IPS DF 6.9 (cell line): ENCODE measurements at regions not wholly inside any gene's neighbourhood (a gene's known extent, or its start where the extent isn't known, plus 50 kb on each side); places are given as distances from the start of the nearest gene placed in this dataset.

Source experiments
- DNase-seq: peaks from one replicate; pipeline ENCODE4 v3.0.0-alpha.2; 2013; ENCODE audit warnings: low read depth, low spot score
- H3K27ac ChIP-seq: one replicate; pipeline ENCODE4 v1.5.1; 2013; ENCODE audit warnings: low read length, control low read depth
- H3K27me3 ChIP-seq: 2 replicates; pipeline ENCODE4 v1.6.1; 2013; ENCODE audit warnings: mild to moderate bottlenecking, low read length; ENCODE audit not compliant: control insufficient read depth, insufficient read depth
- H3K36me3 ChIP-seq: 2 replicates; pipeline ENCODE4 v1.6.1; 2013; ENCODE audit warnings: low read length; ENCODE audit not compliant: control insufficient read depth, insufficient read depth
- H3K4me1 ChIP-seq: 2 replicates; pipeline ENCODE4 v1.6.1; 2013; ENCODE audit warnings: low read length; ENCODE audit not compliant: control insufficient read depth, insufficient read depth
- H3K4me3 ChIP-seq: 2 replicates; pipeline ENCODE4 v1.5.1; 2013; ENCODE audit warnings: mild to moderate bottlenecking, low read length
- H3K9me3 ChIP-seq: 2 replicates; pipeline ENCODE4 v1.6.1; 2013; ENCODE audit warnings: low read length, inconsistent platforms; ENCODE audit not compliant: control insufficient read depth, insufficient read depth
- WGBS: extraction: QIAGEN DNeasy Blood & Tissue Kit; methylation state at CpG from one replicate; pipeline ENCODE4 v1.1.7; 2013; ENCODE audit warnings: mixed read lengths, missing lambda C conversion rate; ENCODE audit not compliant: insufficient read length, insufficient coverage; 5-methylcytosine and 5-hydroxymethylcytosine counted together

DNA sequence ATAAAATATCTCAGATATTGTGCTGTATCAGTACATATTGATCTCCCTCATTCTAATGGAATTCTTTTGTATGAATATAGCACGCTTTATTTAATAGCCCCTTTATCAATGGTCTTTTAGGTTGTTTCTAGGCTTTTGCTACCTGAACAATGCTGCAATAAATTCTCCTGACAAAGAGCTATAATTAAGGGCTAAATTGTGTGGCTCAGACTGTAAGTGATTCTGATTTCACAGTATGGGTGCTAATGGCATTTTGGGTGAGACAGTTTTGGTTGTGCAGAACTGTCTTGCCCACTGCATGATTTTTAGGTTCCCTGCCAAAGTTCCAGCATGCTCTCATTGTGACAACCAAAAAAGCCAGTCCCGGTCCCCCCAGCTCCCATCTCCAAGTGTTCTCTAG, 363.2 kb downstream of the REEP3 start:
- no peak for DNase-seq
- Histone ChIP-seq H3K4me1 (peaks cover 3% of the 10 kb centered on the region; the same call in 1 of the 2 replicates), H3K9me3 (no peaks in the 10 kb centered on the region), H3K27ac (no peak overlapping the region), H3K4me3 (no peak overlapping the region), H3K27me3 (no peaks in the 10 kb centered on the region), H3K36me3 (no peaks in the 10 kb centered on the region)
- no CpG with 5 or more reads among the region's 2 CpGs for WGBS

DNA sequence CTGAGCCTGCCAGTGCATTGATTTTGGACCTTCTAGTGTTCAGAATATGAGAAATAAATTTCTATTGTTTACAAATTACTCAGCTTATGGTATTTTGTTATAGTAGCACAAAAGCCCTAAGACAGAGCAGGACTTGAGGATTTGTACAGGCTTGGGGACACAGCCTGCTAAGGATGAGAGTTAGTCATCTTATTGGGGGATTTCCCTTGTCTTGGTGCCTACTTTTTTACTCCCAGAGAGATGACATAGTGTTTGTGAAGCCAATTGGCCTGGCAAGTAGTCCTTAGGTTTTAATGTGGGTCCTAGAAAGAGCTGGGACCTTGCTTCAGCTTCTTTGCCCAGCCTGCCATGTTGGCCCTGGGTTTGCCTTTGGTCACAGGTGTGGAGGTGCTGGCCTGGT, 364.0 kb downstream of the REEP3 start:
- H3K4me1 ChIP-seq = peaks cover 3% of the 10 kb centered on the region; the same call in 1 of the 2 replicates
- no peak for DNase-seq
- no peak overlapping the region for H3K4me3 ChIP-seq
- no peak overlapping the region for H3K27ac ChIP-seq
- H3K27me3 ChIP-seq = no peaks in the 10 kb centered on the region
- H3K9me3 ChIP-seq = no peaks in the 10 kb centered on the region
- H3K36me3 ChIP-seq = no peaks in the 10 kb centered on the region

DNA sequence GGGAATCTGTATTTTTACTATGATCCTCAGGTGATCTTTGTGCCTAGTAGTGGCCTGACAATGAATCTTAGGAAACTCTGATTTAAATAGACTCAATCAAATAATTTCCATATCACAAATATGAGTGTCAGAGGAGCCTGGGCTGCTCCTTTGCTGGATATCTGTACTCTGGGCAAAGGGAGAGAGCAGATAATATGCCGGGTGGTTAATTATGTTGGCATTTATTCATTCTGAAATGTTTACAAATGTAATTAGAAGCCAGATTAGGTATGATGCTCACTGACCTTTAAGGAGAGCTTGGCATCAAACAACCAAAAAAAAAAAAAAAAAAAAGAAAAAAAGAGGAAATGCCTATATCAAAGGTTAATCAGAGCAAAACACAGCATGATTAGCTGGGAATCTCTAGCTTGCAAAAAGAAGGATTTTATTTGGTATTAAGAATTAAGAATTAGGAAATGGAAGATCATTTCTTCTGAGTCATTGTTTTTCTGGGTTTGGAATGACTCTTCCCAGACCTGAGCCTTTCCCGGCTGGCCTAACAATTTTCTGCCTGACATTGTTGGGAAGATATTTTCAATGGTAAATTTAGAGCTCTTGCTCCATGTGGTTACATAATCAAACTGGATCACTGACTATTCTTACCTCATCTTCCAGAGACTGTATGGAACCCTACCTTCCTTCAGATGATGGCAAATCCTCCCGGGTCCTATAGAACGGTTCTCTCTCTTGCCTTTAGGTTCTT, 365.3 kb downstream of the REEP3 start:
- no peak overlapping the region for H3K27ac ChIP-seq
- no peaks in the 10 kb centered on the region for H3K36me3 ChIP-seq
- peaks cover 3% of the 10 kb centered on the region; the same call in 1 of the 2 replicates for H3K4me1 ChIP-seq
- WGBS = no CpG with 5 or more reads among the region's 4 CpGs
- H3K4me3 ChIP-seq = no peak overlapping the region
- H3K27me3 ChIP-seq = no peaks in the 10 kb centered on the region
- DNase-seq = no peak
- no peaks in the 10 kb centered on the region for H3K9me3 ChIP-seq

DNA sequence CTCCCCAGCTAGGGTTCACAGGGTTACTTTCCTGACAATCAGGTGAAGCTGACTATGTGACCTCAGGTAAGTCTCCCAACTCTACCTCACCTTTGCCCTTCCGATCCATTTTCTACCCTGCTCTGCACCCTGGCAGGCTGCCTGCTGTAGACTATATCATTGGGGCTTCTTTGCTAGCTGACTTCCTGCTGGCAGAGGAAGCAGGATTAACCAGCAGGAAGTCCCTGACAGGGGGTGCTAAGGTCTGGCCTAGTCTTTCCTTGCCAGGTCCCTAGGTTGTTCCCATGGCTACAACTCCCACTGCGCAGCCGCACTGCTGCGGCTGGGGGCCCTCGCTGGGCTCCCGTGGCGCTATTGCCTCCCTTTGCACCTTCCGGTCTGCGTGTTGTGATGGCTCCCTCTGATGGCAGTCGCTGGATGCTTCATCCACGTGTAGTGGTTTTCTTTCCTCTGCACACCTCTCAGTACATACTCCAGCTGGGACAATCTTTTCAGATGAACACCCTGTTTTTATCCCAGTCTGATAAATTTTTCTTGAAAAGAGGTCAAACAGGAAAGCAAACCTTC, 365.9 kb downstream of the REEP3 start:
- H3K4me3 ChIP-seq = no peak overlapping the region

DNA sequence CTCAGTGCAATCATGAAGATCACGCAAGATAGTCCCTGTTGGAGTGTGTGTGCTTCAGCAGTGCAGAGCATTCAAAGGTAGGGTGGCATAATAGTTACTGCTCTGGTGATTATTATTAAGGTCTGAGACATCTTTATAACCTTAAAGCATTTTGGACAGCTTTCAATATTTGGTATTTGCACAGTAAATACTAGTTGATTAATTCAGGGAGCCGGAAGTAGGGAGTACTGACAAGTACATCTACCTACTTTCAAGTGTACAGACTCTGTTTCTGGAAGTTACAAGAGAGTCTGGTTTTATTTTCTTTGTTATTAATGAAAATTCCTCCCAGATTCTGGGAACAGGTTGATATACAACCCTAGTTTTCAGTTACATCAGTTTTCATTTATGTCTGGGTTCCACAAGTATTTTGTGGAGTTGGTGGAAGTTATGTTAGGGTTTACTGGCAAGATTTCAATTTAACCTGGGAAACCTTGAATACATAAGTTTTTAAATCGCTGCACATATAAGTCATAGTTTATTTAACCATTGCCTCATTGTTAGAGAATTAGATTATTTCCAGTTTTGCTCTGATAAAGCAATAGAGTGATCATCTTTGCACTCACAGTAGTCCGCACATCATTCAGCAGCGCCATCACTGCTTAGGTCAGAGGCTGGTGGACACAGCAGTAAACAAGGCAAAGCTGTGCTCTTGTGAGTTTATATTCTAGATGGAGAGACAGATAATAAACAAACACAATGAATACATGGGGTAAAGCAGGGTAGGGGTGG, 366.6 kb downstream of the REEP3 start:
- no peak overlapping the region for H3K4me3 ChIP-seq
- H3K9me3 ChIP-seq = no peaks in the 10 kb centered on the region
- no peaks in the 10 kb centered on the region for H3K36me3 ChIP-seq
- DNase-seq = no peak
- H3K27ac ChIP-seq = no peak overlapping the region
- H3K4me1 ChIP-seq = peaks cover 3% of the 10 kb centered on the region; the same call in 1 of the 2 replicates
- no peaks in the 10 kb centered on the region for H3K27me3 ChIP-seq
- WGBS = no CpG with 5 or more reads among the region's 5 CpGs

More for the DNA sequence above, 365.9 kb downstream of the REEP3 start:
- no CpG with 5 or more reads among the region's 11 CpGs for WGBS
- Histone ChIP-seq H3K27ac (no peak overlapping the region), H3K4me1 (peaks cover 3% of the 10 kb centered on the region; the same call in 1 of the 2 replicates), H3K9me3 (no peaks in the 10 kb centered on the region), H3K27me3 (no peaks in the 10 kb centered on the region), H3K36me3 (no peaks in the 10 kb centered on the region)
- DNase-seq = peak; percentile 63

DNA sequence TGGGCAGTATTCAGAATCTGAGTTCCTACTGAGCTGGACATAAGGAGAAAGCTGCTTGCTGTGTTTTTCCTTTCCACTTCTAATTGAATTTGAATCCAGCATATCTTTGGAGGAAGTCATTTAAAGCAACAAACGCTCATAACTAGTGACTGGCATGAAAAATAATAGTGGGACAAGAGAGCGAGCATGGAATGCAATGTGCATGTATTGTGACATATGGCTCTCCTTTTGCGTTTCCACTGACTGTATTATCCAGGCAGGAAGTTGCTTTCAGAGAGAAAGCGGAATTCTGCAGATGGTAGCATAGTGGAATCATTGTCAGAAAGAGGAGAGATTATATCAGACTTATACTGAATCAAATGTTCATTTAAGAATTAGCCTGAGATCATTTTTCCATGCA, 368.6 kb downstream of the REEP3 start:
- no CpG with 5 or more reads among the region's 4 CpGs for WGBS
- no peak overlapping the region for H3K27ac ChIP-seq
- DNase-seq = no peak
- no peaks in the 10 kb centered on the region for H3K36me3 ChIP-seq
- 0 out of 2 replicates have a peak, but pooled peaks cover 2% of the 10 kb centered on the region for H3K4me1 ChIP-seq
- no peaks in the 10 kb centered on the region for H3K27me3 ChIP-seq
- no peak overlapping the region for H3K4me3 ChIP-seq
- H3K9me3 ChIP-seq = no peaks in the 10 kb centered on the region

DNA sequence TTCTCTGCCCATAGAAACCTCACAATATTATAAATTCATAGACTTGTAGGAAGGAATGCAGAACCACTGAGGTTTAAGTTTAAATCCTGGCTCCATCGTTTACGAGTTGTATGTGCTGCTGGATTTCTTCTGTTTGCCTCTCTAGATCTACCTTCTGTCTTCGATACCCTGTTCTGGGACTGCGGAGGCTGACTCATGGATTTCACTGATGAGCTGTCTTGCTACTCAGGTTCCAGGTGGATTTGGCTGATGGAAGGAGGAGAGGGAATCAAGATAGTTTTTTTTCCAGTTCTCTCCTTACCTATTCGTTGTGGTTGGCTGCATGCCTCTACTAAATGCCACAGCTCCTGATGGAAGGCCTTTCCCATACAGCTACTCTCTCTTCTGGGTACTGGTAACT, 375.8 kb downstream of the REEP3 start:
- Histone ChIP-seq H3K27me3 (no peaks in the 10 kb centered on the region; the same call in 1 of the 2 replicates), H3K36me3 (no peaks in the 10 kb centered on the region), H3K4me3 (no peak overlapping the region), H3K27ac (no peak overlapping the region), H3K9me3 (no peaks in the 10 kb centered on the region), H3K4me1 (no peaks in the 10 kb centered on the region)
- DNase-seq = no peak
- no CpG with 5 or more reads among the region's 5 CpGs for WGBS

DNA sequence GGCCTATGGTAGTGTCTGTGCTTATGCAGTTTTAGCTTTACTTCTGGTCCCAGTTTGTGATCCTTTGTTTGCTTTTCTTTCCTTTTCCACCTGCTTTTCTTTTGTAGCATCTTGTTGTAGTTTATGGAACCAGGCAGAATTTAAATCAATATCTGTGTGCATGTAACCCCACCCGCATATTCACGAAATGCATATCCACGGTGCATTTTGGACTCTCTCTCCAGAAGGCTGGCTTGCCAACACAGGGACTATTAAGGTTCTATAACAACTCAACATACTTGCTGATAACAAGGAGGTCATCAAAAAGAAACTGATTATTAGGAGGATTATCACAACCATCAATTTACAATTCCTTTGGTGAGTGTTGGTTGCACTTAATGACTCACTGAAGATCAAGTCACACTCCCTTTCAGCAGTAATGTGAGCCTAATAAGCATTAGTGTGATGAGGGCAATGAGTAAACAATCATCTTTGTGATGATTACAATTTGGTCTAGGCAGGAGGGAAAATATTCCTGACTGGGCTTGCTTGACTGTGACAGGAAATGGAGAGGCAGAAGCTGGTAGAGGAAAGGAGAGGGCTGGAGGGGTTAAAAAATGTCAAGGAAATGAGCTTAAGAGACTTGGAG, 378.6 kb downstream of the REEP3 start:
- H3K4me3 ChIP-seq = no peak overlapping the region
- no peak for DNase-seq
- no peaks in the 10 kb centered on the region for H3K4me1 ChIP-seq
- no peaks in the 10 kb centered on the region; the same call in 1 of the 2 replicates for H3K27me3 ChIP-seq
- no peaks in the 10 kb centered on the region for H3K36me3 ChIP-seq
- H3K9me3 ChIP-seq = no peaks in the 10 kb centered on the region
- no CpG with 5 or more reads among the region's 3 CpGs for WGBS
- no peak overlapping the region for H3K27ac ChIP-seq

DNA sequence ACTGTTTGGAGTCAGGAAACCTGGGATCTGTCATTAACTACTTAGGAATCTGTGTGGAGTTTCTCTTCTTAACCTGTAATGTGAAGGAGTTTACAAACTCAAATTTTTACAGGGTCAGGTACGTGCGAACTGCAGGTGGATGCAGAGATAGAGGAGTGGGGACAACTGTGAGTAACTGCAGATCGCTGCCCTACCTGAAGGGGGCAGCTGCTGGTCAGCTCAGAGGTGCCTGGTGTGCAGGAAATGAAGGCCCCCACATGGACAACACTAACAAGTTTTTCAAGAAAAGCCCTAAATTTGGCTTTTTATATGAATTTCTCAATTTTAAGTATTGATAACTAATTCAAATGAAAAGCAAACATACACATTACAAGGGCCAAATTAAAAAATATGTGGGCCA, 380.0 kb downstream of the REEP3 start:
- peak; percentile 20 for DNase-seq
- Histone ChIP-seq H3K36me3 (no peaks in the 10 kb centered on the region), H3K27ac (no peak overlapping the region), H3K27me3 (no peaks in the 10 kb centered on the region), H3K9me3 (no peaks in the 10 kb centered on the region), H3K4me3 (no peak overlapping the region), H3K4me1 (no peaks in the 10 kb centered on the region)
- no CpG with 5 or more reads among the region's 3 CpGs for WGBS

DNA sequence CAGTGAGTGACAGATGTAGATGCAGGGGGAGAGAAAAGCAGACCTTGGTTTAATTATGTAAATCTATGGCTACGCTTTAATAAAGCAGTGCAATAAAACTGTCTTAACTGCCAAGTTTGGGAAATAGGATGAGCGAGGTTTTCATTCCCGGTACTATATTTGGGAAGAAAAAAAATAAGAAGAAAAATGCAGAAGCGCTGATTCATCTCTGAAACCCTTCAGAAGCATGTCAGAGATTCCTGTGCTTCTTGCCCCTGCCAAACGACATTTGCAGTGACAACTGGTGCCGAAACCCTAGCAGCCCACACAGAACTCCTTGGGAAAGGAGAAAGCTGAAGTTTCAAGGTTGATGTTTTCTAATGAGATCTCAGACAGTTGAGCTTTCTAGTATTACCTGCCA, 380.7 kb downstream of the REEP3 start:
- no CpG with 5 or more reads among the region's 6 CpGs for WGBS
- no peak overlapping the region for H3K27ac ChIP-seq
- H3K36me3 ChIP-seq = no peaks in the 10 kb centered on the region
- no peaks in the 10 kb centered on the region for H3K27me3 ChIP-seq
- H3K4me3 ChIP-seq = no peak overlapping the region
- no peak for DNase-seq
- H3K4me1 ChIP-seq = no peaks in the 10 kb centered on the region
- H3K9me3 ChIP-seq = no peaks in the 10 kb centered on the region
